OCI-LY7 (cell line): ENCODE measurements at regions not wholly inside any gene's neighbourhood (a gene's known extent, or its start where the extent isn't known, plus 50 kb on each side); places are given as distances from the start of the nearest gene placed in this dataset.

Experiments used
- BruUV-seq: library from RNA; stranded (reverse); fragments of 400-500 nt; replicated peaks from 2 replicates; lab custom pipeline; 2021; lab: Mats Ljungman, UMichigan
- CTCF ChIA-PET: fragments of 300-600 bp; sonication (Branson Sonifier 250); formaldehyde crosslinking; loops from one replicate; lab custom pipeline; 2022; ENCODE audit warnings: antibody characterized with exemption; ENCODE audit not compliant: unreplicated experiment; lab: Charles Lee
- POLR2A ChIA-PET: fragments of 300-600 bp; sonication (Branson Sonifier 250); formaldehyde crosslinking; loops from one replicate; lab custom pipeline; 2022; ENCODE audit warnings: antibody characterized with exemption; lab: Charles Lee
- DNase-seq: peaks from one replicate; pipeline ENCODE4 v3.0.0-alpha.2; 2015; ENCODE audit warnings: low spot score
- H2AFZ ChIP-seq: fragments of 200-600 bp; sonication (generic), shearing (Covaris generic); 2 replicates; pipeline ENCODE4 v1.6.1; 2014; ENCODE audit warnings: mild to moderate bottlenecking, antibody characterized with exemption, low read length, moderate library complexity
- H3K27ac ChIP-seq: fragments of 200-600 bp; sonication (generic); 2 replicates; pipeline ENCODE4 v1.5.1; 2014; ENCODE audit warnings: mixed run types, low read depth, mild to moderate bottlenecking, moderate library complexity, low read length, inconsistent platforms; ENCODE audit not compliant: poor library complexity, severe bottlenecking
- H3K36me3 ChIP-seq: fragments of 200-600 bp; sonication (generic); 2 replicates; pipeline ENCODE4 v1.6.1; 2014; ENCODE audit warnings: mild to moderate bottlenecking, antibody characterized with exemption, low read length, moderate library complexity, mixed read lengths; ENCODE audit not compliant: insufficient read depth
- H3K4me1 ChIP-seq: fragments of 200-600 bp; sonication (generic); 2 replicates; pipeline ENCODE4 v1.5.1; 2014; ENCODE audit warnings: mild to moderate bottlenecking, low read length; ENCODE audit not compliant: insufficient read depth, poor library complexity, severe bottlenecking
- H3K4me2 ChIP-seq: fragments of 200-600 bp; sonication (generic); 2 replicates; pipeline ENCODE4 v1.6.1; 2014; ENCODE audit warnings: mild to moderate bottlenecking, low read length
- H3K4me3 ChIP-seq: fragments of 200-600 bp; sonication (generic); 2 replicates; pipeline ENCODE4 v1.5.1; 2014; ENCODE audit warnings: mild to moderate bottlenecking, low read depth, low read length; ENCODE audit not compliant: poor library complexity, severe bottlenecking
- H3K79me2 ChIP-seq: fragments of 200-600 bp; sonication (generic); 2 replicates; pipeline ENCODE4 v1.6.1; 2016; ENCODE audit warnings: low read depth, mild to moderate bottlenecking, low read length, moderate library complexity, mixed read lengths; ENCODE audit not compliant: insufficient read depth
- H3K9me2 ChIP-seq: fragments of 200-600 bp; sonication (generic); 2 replicates; pipeline ENCODE4 v1.6.1; 2016; ENCODE audit warnings: mild to moderate bottlenecking, low read length, mixed read lengths; ENCODE audit not compliant: insufficient read depth
- H3K9me3 ChIP-seq: fragments of 200-600 bp; sonication (generic); 2 replicates; pipeline ENCODE4 v1.6.1; 2014; ENCODE audit warnings: mild to moderate bottlenecking, mixed run types, low read length, mixed read lengths
- H4K20me1 ChIP-seq: fragments of 200-600 bp; sonication (generic); 2 replicates; pipeline ENCODE4 v1.6.1; 2014; ENCODE audit warnings: mild to moderate bottlenecking, antibody characterized with exemption, low read length, moderate library complexity, mixed read lengths; ENCODE audit not compliant: insufficient read depth
- EZH2phosphoT487 ChIP-seq: fragments of 200-600 bp; sonication (generic); IDR thresholded peaks from 2 replicates; pipeline ENCODE4 v1.6.1; 2018; ENCODE audit warnings: low read depth, borderline replicate concordance, mild to moderate bottlenecking, mixed run types, antibody characterized with exemption, low read length, moderate library complexity, mixed read lengths
- intact Hi-C: fragments of 100-400 bp; cut with micrococcal nuclease; formaldehyde crosslinking; loops from one replicate; pipeline ENCODE4 v1.10.0; 2022; ENCODE audit not compliant: unreplicated experiment
- TF ChIP-seq, protein P1 (sequence below): fragments of 200-600 bp; sonication (generic); conservative IDR thresholded peaks from 2 replicates; pipeline ENCODE4 v1.5.1; 2014; ENCODE audit warnings: mild to moderate bottlenecking, antibody characterized with exemption, low read length, moderate library complexity, mixed read lengths

DNA sequence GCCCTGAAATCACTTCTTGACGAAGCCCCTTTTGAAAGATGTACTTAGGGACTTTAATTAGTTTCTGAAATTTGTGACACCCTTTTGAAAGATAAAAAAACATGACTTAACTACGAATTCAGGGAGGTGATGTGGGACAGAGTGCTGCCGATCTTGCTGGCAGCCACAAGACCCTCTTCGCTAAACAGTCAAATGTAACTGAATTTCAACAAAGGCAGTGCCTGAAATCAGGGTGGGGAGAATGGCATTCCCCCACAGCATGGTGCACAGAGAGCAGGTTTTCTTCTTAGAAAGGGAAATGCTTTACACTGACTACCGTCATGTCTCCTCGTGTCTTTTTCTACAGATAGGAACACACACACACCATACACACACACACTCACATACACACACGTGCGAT, 640.2 kb upstream of the POU3F3 start:
- no peak overlapping the region for H3K27ac ChIP-seq
- H4K20me1 ChIP-seq = no peaks in the 10 kb centered on the region
- POLR2A ChIA-PET = no interaction called here
- no peak for TF ChIP-seq EZH2phosphoT487
- TF ChIP-seq, protein P1, sequence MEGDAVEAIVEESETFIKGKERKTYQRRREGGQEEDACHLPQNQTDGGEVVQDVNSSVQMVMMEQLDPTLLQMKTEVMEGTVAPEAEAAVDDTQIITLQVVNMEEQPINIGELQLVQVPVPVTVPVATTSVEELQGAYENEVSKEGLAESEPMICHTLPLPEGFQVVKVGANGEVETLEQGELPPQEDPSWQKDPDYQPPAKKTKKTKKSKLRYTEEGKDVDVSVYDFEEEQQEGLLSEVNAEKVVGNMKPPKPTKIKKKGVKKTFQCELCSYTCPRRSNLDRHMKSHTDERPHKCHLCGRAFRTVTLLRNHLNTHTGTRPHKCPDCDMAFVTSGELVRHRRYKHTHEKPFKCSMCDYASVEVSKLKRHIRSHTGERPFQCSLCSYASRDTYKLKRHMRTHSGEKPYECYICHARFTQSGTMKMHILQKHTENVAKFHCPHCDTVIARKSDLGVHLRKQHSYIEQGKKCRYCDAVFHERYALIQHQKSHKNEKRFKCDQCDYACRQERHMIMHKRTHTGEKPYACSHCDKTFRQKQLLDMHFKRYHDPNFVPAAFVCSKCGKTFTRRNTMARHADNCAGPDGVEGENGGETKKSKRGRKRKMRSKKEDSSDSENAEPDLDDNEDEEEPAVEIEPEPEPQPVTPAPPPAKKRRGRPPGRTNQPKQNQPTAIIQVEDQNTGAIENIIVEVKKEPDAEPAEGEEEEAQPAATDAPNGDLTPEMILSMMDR = no peak
- H2AFZ ChIP-seq = no peak overlapping the region
- BruUV-seq = no TSS peak
- no peaks in the 10 kb centered on the region for H3K79me2 ChIP-seq
- no peak for DNase-seq
- no peaks in the 10 kb centered on the region for H3K4me1 ChIP-seq
- CTCF ChIA-PET = no interaction called here
- intact Hi-C loops = no loop called here
- no peaks in the 10 kb centered on the region for H3K9me3 ChIP-seq
- H3K9me2 ChIP-seq = no peaks in the 10 kb centered on the region
- H3K36me3 ChIP-seq = no peaks in the 10 kb centered on the region
- no peak overlapping the region for H3K4me3 ChIP-seq
- H3K4me2 ChIP-seq = no peak overlapping the region

DNA sequence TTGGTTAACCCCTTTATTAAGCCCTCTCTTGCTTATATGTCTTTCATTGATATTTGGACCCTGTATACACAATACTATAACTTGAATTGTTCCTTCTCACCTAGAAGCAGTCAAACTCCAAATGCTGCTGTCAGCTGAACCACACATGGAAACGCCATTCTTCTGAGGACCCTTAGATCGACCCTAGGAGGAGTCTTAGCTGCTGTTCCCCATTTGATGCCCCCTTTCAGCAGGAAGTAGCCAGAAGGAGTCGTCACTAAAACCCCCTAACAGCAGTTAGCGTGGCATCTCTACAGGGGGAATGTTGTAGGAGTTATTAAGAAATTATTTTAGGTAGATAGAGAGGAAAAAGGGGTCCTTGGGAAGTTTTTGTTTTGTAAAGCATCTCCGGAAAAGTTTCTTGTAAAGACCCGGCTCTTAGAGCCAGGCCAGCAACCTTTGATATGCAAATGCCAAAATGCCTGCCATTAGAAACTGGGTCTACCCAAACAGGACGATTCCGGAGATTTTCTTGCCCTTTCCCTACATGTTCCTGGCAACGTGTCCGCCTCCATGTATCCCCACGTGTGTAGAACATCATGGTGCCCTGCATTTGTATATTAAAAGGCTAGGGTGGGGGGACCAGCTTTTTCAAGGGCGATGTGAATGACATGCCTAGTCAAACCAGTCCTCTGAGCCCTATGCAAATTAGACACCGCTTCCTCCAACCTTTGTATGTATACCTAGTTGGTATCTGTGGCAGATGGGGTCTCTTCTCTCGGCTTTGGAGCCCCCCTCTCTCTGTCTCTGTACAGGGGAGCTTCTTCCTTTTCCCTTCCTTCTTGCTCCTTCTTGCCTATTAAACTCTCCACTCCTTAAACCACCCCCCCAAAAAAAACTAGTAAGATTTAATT, 638.4 kb upstream of the POU3F3 start:
- Histone ChIP-seq H3K4me3 (no peak overlapping the region), H3K4me1 (no peaks in the 10 kb centered on the region), H3K9me2 (no peaks in the 10 kb centered on the region), H3K9me3 (no peaks in the 10 kb centered on the region), H3K4me2 (no peak overlapping the region), H3K79me2 (no peaks in the 10 kb centered on the region), H3K27ac (no peak overlapping the region), H4K20me1 (no peaks in the 10 kb centered on the region), H3K36me3 (no peaks in the 10 kb centered on the region), H2AFZ (no peak overlapping the region)
- BruUV-seq = no TSS peak
- TF ChIP-seq, protein P1 = no peak
- no peak for TF ChIP-seq EZH2phosphoT487
- intact Hi-C loops = no loop called here
- DNase-seq = no peak
- ChIA-PET CTCF (no interaction called here), POLR2A (no interaction called here)

DNA sequence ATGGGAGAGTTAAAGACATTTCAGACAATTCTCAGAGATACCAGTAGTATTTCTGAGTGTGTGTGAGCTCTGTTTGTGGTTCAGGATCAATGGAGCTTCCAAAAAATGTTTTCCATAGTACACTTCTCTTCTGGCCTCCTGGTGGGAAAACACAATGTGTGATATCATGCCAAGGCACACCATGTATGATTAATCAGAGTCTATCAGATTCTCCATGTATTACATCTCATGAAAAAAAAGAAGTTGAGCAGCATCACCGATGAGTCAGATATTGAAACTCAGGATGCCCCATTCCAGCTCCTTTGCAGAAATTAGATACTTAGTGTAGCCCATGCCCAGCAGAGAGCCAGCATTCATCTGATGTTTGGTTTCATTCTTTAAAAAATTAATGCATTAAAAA, 620.3 kb upstream of the POU3F3 start:
- no peak overlapping the region for H3K27ac ChIP-seq
- no peak overlapping the region for H2AFZ ChIP-seq
- ChIA-PET POLR2A (no interaction called here), CTCF (no interaction called here)
- intact Hi-C loops = no loop called here
- H3K4me2 ChIP-seq = no peak overlapping the region
- DNase-seq = no peak
- H3K9me2 ChIP-seq = no peaks in the 10 kb centered on the region
- no TSS peak for BruUV-seq
- no peaks in the 10 kb centered on the region for H3K9me3 ChIP-seq
- no peaks in the 10 kb centered on the region for H4K20me1 ChIP-seq
- H3K79me2 ChIP-seq = no peaks in the 10 kb centered on the region
- H3K4me3 ChIP-seq = no peak overlapping the region
- no peaks in the 10 kb centered on the region for H3K36me3 ChIP-seq
- TF ChIP-seq EZH2phosphoT487 = no peak
- H3K4me1 ChIP-seq = no peaks in the 10 kb centered on the region
